ENCODE measurements at regions not wholly inside any gene's neighbourhood (a gene's known extent, or its start where the extent isn't known, plus 50 kb on each side); places are given as distances from the start of the nearest gene placed in this dataset.

DNA sequence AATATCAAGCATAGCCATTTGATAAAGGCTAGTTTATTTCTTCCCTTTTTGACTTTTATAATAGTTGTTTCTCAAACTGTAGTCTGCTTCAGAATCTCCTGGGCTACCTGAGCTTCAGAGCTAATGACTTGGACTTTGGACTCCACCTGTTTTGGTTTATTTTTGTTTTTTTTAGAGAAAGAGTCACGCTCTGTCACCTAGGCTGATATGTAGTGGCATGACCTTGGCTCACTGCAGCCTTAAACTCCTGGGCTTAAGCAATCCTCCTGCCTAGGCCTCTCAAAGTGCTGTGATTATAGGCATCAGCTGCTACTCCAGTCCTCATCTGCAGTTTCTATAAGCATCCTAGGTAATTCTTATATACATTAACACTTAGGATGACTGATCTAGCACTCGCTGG, 90.5 kb downstream of the DDIT4L start:
- TF ChIP-seq, protein P1, sequence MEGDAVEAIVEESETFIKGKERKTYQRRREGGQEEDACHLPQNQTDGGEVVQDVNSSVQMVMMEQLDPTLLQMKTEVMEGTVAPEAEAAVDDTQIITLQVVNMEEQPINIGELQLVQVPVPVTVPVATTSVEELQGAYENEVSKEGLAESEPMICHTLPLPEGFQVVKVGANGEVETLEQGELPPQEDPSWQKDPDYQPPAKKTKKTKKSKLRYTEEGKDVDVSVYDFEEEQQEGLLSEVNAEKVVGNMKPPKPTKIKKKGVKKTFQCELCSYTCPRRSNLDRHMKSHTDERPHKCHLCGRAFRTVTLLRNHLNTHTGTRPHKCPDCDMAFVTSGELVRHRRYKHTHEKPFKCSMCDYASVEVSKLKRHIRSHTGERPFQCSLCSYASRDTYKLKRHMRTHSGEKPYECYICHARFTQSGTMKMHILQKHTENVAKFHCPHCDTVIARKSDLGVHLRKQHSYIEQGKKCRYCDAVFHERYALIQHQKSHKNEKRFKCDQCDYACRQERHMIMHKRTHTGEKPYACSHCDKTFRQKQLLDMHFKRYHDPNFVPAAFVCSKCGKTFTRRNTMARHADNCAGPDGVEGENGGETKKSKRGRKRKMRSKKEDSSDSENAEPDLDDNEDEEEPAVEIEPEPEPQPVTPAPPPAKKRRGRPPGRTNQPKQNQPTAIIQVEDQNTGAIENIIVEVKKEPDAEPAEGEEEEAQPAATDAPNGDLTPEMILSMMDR (conservative IDR thresholded peaks at IDR 0.05; ENCODE audit: low read length) = no peak
- no peak for TF ChIP-seq EZH2phosphoT487 (IDR thresholded peaks at IDR 0.05; ENCODE audit: borderline replicate concordance, low read depth, low read length)
